AG10803 (cell line): ENCODE measurements at regions not wholly inside any gene's neighbourhood (a gene's known extent, or its start where the extent isn't known, plus 50 kb on each side); places are given as distances from the start of the nearest gene placed in this dataset.

Source experiments
- DNase-seq: peaks from one replicate; pipeline ENCODE4 v3.0.0; 2010; ENCODE audit warnings: low read depth
- H3K4me3 ChIP-seq: 2 replicates; pipeline ENCODE4 v1.5.1; 2011; ENCODE audit warnings: mild to moderate bottlenecking, low read length, control low read depth
- TF ChIP-seq, protein P1 (sequence below): conservative IDR thresholded peaks from 2 replicates; pipeline ENCODE4 v1.5.1; 2011; ENCODE audit warnings: mild to moderate bottlenecking, low read length, control low read depth, inconsistent platforms

DNA sequence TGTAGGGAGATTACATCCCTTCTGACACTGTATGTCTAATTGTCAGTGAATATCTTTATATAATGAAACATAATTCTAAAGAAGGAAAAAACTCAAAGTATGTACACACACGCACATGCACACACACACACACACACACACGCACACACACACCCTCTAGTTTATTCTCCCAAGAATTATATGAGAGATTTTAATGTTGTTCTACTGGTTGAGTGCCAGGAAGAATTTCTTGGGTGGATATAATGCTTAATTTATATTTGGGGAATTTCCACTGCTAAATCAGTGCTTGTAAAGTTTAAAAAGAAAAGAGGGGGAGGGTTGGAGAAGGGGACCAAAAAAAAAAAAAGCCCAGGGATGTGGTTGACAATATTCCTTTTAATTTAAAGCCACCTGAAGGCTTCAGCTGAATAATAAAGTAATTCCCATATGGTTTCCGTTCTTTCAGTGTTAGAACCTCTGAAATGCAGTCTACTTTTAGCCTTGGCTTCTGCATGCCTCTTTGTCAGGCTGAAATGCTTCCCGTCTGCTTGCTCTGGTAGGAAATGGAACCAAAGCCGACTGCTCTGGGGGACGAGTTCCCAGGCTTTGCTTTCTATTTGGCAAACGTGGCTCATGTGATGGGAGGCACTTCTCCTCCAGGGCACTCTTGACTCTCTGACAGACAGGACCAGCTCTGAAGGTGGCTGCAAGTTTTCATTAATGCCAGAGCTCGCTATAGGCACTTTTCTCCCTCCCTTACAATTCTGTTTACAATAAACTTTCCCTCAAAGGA, 225.4 kb downstream of the PRL start:
- TF ChIP-seq, protein P1, sequence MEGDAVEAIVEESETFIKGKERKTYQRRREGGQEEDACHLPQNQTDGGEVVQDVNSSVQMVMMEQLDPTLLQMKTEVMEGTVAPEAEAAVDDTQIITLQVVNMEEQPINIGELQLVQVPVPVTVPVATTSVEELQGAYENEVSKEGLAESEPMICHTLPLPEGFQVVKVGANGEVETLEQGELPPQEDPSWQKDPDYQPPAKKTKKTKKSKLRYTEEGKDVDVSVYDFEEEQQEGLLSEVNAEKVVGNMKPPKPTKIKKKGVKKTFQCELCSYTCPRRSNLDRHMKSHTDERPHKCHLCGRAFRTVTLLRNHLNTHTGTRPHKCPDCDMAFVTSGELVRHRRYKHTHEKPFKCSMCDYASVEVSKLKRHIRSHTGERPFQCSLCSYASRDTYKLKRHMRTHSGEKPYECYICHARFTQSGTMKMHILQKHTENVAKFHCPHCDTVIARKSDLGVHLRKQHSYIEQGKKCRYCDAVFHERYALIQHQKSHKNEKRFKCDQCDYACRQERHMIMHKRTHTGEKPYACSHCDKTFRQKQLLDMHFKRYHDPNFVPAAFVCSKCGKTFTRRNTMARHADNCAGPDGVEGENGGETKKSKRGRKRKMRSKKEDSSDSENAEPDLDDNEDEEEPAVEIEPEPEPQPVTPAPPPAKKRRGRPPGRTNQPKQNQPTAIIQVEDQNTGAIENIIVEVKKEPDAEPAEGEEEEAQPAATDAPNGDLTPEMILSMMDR: no peak
- peak overlapping the region; percentile 40 for H3K4me3 ChIP-seq
- DNase-seq: peak; percentile 59

DNA sequence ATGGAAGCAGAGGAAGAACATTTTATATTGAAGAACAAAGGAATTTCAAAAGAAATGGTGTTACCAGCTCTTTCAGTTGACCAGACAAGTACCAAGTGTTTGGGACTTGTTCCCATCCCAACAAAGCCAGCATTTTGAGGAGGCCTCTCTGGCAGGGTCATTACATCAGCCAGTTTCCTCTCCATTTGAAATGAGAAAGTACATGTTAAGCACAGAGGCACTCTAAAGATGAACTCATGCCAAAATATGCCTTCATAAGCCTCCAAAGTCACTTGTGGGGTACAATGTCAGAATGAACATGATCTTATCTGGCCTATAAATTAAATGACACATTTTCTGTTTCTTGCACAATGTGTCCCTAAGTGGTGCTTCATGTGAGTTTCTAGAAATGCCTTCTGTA, 223.9 kb downstream of the PRL start:
- TF ChIP-seq, protein P1: no peak
- DNase-seq: peak; percentile 63
- H3K4me3 ChIP-seq: no peak overlapping the region

DNA sequence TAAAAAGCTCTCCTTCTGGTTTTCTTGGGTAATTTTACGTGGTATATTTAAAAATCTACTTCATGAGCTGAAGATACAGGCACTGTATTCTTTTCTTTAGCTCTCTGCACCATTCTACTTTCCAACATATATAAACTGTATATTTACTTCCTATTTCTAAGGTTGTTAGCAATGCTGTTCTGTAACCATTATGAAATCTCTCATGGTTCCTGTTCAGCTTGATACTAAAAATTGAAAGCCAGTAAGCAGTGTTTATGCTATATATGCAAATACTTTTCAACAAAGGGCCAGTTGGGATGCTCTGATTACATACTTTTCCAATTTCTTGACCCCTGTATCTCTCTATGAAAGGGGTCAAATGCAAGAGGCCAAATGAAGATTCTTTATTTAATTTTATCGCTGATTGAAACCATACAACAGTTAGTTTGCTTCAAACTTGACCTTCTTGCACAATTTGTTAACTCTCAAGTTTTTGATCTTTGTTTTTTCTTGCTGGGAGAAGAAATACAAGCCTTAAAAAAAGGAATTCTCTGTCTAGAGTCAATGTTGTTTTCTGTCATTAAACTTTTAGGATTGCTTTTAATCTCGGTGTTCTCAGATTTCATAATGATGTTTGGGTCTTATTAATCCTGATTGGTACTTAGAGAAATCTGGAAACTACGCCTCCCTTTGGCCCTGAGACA, 223.2 kb downstream of the PRL start:
- TF ChIP-seq, protein P1: no peak
- DNase-seq: no peak
- no peak overlapping the region for H3K4me3 ChIP-seq

DNA sequence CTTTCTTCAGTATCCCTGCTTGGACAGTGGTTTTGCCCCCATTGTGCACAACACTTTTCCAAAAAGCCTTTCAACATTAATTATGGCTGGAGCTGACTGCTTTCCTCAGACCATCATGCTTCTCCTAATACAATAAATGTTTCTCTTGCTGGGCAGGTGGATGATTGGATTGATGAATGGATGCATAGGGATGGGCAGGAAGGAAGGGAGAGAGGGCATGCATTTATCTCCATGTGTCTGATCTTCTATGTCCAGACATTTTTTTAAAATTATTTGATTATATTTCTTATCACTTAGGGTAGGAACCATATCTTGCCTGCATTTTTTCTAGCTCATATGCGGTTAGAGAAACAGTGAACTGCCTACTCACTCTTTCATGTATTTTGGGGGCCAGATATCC, 218.5 kb downstream of the PRL start:
- H3K4me3 ChIP-seq: no peak overlapping the region
- TF ChIP-seq, protein P1: no peak
- no peak for DNase-seq

DNA sequence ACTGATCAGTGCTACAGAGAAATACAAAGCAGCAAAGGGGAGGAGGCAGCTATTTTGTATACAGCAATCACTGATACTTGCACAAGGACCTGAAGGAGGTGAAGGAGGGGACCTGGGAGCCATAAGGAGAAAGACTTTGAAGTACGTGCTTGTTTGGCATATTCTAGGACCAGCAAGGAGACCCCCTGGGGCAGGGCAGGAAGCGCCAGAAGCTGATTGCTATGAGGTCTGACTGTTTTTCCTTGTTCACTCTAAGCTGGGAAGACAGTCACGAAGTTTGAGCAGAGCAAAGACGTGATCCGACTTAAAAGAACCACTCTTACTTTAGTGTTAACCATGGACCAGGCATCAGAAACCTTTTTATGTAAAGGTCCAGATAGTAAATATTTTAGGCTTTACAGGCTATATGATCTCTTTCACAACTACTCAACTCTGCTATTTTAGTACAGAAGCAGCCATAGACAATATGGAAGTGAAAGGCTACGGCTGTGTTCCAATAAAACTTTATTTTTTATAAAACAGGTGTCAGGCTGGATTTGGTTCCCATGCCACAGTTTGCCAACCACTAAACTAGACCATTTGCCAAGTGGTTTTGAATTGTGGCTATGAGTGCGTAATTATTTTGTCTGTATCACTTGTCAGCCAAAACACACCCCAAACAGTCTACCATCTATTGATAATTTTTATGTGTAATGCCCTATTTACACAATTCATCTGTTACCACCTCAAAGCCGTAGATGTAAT, 217.9 kb downstream of the PRL start:
- TF ChIP-seq, protein P1: no peak
- no peak overlapping the region for H3K4me3 ChIP-seq

DNA sequence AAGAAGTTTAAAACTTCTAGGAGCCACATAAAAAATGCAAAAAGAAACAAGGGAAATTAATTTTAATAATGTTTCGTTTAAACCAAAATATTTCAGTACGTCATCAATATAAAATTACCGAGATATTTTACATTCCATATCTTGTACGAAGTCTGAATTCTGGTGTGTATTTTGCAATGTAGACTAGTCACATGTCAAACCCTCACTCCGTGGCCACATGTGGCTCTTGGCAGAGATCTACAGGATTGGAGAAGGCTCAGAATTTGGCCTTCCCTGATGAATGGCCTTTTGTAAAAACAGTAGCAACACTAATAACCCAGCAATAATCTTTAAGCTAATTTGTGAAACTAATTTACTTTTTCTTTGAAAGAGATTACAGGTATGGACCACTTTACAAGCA, 217.1 kb downstream of the PRL start:
- no peak overlapping the region for H3K4me3 ChIP-seq
- TF ChIP-seq, protein P1: no peak
- peak; percentile 96 for DNase-seq

More for the DNA sequence above, 217.9 kb downstream of the PRL start:
- peak; percentile 39 for DNase-seq

DNA sequence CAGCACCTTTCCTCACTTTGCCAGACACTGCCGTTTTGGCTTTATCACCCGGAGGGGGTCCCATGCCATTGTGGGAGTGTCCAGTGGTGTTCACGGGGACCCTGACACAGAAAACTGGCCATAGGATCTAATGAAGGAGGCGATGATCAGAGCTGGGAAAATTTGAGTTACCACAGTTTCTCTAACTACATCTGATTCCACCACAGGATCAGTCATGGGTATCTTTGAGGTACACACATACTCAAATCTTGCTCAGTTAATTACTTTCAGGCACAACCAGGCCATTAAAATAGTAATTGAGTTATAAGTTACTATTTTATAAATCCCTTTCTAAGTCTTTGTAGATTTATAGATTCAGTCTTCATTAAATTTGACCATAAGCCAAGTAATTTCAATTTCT, 215.1 kb downstream of the PRL start:
- no peak overlapping the region for H3K4me3 ChIP-seq
- TF ChIP-seq, protein P1: no peak

More for the DNA sequence above, 215.1 kb downstream of the PRL start:
- no peak for DNase-seq
